Transverse colon (tissue), 4 donors: ENCODE measurements at regions not wholly inside any gene's neighbourhood (a gene's known extent, or its start where the extent isn't known, plus 50 kb on each side); places are given as distances from the start of the nearest gene placed in this dataset.

Source experiments
- DNase-seq: peaks from one replicate; pipeline ENCODE4 v3.0.0-alpha.2; 2019
- H3K27ac ChIP-seq, 4 donors: fragments of 200-600 bp; sonication (generic); 2 replicates each; pipeline ENCODE4 v1.5.1; 2016 to 2018; ENCODE audit warnings: inconsistent platforms in 4 of 4
- H3K27me3 ChIP-seq: fragments of 200-600 bp; sonication (generic); 2 replicates; pipeline ENCODE4 v1.5.1; 2017; ENCODE audit warnings: inconsistent platforms
- H3K36me3 ChIP-seq, 4 donors: fragments of 200-600 bp; sonication (generic); 2 replicates each; pipeline ENCODE4 v1.5.1; 2017 to 2019; ENCODE audit warnings: inconsistent platforms in 4 of 4
- H3K4me1 ChIP-seq, 4 donors: fragments of 200-600 bp; sonication (generic); 2 replicates each; pipeline ENCODE4 v1.5.1; 2017 to 2020; ENCODE audit warnings: inconsistent platforms in 4 of 4
- H3K4me3 ChIP-seq, 4 donors: fragments of 200-600 bp; sonication (generic); 1 replicate in 1 of 4; 2 replicates in 3 of 4; pipeline versions ENCODE4 v1.5.1 to v1.6.1; 2017 to 2019; ENCODE audit warnings: inconsistent platforms in 4 of 4
- H3K9me3 ChIP-seq, 2 donors: fragments of 200-600 bp; sonication (generic); 2 replicates each; pipeline ENCODE4 v1.5.1; 2017 to 2019; ENCODE audit warnings: inconsistent platforms in 2 of 2
- EP300 ChIP-seq: sonication (generic); formaldehyde crosslinking; IDR thresholded peaks from one replicate; pipeline ENCODE4 v1.6.1; 2017; ENCODE audit warnings: antibody characterized with exemption, low read depth
- POLR2A ChIP-seq: fragments of 450-650 bp; IDR thresholded peaks from one replicate; pipeline ENCODE4 v1.6.1; 2016; ENCODE audit warnings: antibody characterized with exemption, mild to moderate bottlenecking, moderate library complexity
- POLR2AphosphoS5 ChIP-seq, 3 donors: sonication (generic); formaldehyde crosslinking; IDR thresholded peaks; one replicate each; pipeline ENCODE4 v1.6.1; 2016; ENCODE audit warnings: antibody characterized with exemption in 3 of 3
- WGBS, 2 donors: methylation state at CpG; one replicate each; pipeline ENCODE4 v1.1.5; 2018; ENCODE audit warnings: low coverage in 1 of 2; 5-methylcytosine and 5-hydroxymethylcytosine counted together
- in situ Hi-C, 4 donors: fragments of 200-750 bp; cut with MboI; loops; one replicate each; pipeline versions ENCODE4 v1.15.0 to v1.15.1; 2017; ENCODE audit warnings: low sequenced_read_pairs in 3 of 4, low pct_ligation_motif_present in 1 of 4, low pct_unique_long_range_greater_than_20kb in 1 of 4
- intact Hi-C: fragments of 100-400 bp; cut with DNase I; formaldehyde crosslinking; loops from one replicate; pipeline ENCODE4 v1.15.1; 2023; ENCODE audit warnings: low total_unique reads
- TF ChIP-seq, protein P1 (sequence below), 5 experiments: fragments of 200-600 bp in 3 of 5; fragments of 450-650 bp in 2 of 5; sonication (generic) in 3 of 5; IDR thresholded peaks; 1 replicate in 2 of 5; 2 replicates in 3 of 5; pipeline ENCODE4 v1.5.1; 2016 to 2017; ENCODE audit warnings: antibody characterized with exemption in 5 of 5, inconsistent platforms in 3 of 5, mild to moderate bottlenecking in 2 of 5, moderate library complexity in 1 of 5

DNA sequence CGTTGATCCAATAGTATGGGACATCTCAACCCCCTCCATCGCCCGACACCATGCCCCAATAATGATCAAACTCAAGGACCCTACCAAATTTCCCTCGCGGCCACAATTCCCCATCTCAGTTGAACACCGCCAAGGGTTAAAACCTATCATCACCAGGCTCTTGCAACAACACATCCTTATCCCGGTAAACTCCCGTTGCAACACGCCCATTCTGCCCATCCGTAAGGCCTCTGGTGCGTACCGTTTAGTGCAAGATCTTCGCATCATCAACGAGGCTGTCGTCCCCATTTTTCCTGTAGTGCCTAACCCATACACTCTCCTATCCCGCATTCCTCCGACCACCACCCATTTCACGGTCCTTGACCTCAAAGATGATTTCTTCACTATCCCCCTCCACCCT lies 960.5 kb downstream of the RPA4 start:
- Histone ChIP-seq H3K4me1 (no peaks in the 10 kb centered on the region), H3K27ac (no peak overlapping the region), H3K4me3 (no peak overlapping the region), H3K27me3 (no peaks in the 10 kb centered on the region), H3K36me3 (no peaks in the 10 kb centered on the region), H3K9me3 (no peaks in the 10 kb centered on the region)
- no peak for DNase-seq
- intact Hi-C loops, result no loop called here
- in situ Hi-C loops, result no loop called here
- TF ChIP-seq, protein P1, sequence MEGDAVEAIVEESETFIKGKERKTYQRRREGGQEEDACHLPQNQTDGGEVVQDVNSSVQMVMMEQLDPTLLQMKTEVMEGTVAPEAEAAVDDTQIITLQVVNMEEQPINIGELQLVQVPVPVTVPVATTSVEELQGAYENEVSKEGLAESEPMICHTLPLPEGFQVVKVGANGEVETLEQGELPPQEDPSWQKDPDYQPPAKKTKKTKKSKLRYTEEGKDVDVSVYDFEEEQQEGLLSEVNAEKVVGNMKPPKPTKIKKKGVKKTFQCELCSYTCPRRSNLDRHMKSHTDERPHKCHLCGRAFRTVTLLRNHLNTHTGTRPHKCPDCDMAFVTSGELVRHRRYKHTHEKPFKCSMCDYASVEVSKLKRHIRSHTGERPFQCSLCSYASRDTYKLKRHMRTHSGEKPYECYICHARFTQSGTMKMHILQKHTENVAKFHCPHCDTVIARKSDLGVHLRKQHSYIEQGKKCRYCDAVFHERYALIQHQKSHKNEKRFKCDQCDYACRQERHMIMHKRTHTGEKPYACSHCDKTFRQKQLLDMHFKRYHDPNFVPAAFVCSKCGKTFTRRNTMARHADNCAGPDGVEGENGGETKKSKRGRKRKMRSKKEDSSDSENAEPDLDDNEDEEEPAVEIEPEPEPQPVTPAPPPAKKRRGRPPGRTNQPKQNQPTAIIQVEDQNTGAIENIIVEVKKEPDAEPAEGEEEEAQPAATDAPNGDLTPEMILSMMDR (IDR thresholded peaks at IDR 0.05), result no peak
- TF ChIP-seq POLR2AphosphoS5 (IDR thresholded peaks at IDR 0.05), result no peak
- no peak for TF ChIP-seq POLR2A
- no peak for TF ChIP-seq EP300
- WGBS, 2 donors, result 96 to 100% methylated on average over 2 to 18 of the region's 18 CpGs

DNA sequence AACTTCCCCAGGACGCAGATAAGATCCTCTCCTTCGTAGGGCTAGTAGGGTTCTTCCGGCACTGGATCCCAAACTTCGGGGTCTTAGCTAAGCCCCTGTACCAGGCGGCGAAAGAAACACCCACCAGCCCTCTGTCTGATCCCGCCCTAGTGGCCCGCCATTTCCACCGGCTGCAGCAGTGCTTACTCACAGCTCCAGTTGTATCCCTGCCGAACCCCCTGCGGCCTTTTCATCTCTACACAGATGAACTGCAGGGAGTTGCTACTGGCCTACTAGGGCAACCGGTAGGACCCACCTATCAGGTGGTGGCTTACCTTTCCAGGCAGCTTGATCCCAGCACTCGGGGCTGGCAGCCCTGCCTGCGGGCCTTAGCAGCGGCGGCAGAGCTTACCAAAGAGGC lies 961.2 kb downstream of the RPA4 start:
- Histone ChIP-seq H3K4me3 (no peak overlapping the region), H3K9me3 (no peaks in the 10 kb centered on the region), H3K27ac (no peak overlapping the region), H3K27me3 (no peaks in the 10 kb centered on the region), H3K4me1 (no peaks in the 10 kb centered on the region), H3K36me3 (no peaks in the 10 kb centered on the region)
- WGBS, 2 donors, result 96% methylated on average over 16 of the region's 16 CpGs; no CpG with 5 or more reads in 1 of the 2 donors
- TF ChIP-seq POLR2A, result no peak
- in situ Hi-C loops, result no loop called here
- no peak for DNase-seq
- intact Hi-C loops, result no loop called here

DNA sequence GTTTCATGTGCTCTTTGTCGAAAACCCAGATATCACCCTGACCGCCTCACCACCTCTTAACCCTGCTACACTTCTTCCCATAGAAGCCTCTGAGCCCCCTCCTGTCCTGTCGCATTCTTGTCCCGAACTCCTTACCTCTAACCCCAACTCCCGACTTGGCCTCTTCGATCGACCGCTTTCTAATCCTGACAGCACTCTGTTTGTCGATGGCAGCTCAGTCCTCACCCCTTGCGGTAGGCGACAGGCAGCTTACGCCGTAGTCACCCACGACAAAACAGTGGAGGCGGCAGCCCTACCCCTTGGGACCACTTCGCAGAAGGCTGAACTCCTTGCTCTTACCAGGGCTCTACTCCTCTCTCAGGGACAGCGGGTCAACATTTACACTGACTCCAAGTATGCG lies 961.7 kb downstream of the RPA4 start:
- H3K27me3 ChIP-seq, result no peaks in the 10 kb centered on the region
- no peaks in the 10 kb centered on the region for H3K4me1 ChIP-seq
- no peak overlapping the region for H3K27ac ChIP-seq
- in situ Hi-C loops (no loop called here), intact Hi-C loops (no loop called here)
- H3K9me3 ChIP-seq, result no peaks in the 10 kb centered on the region
- no peaks in the 10 kb centered on the region for H3K36me3 ChIP-seq
- no peak for DNase-seq
- WGBS, 2 donors, result 96% methylated on average over 18 of the region's 18 CpGs; no CpG with 5 or more reads in 1 of the 2 donors
- TF ChIP-seq EP300 (no peak), POLR2A (no peak), POLR2AphosphoS5 (IDR thresholded peaks at IDR 0.05) (no peak)
- TF ChIP-seq, protein P1 (IDR thresholded peaks at IDR 0.05), result no peak
- no peak overlapping the region for H3K4me3 ChIP-seq

GRCh38 chrX:97846228-97846627 lies 962.5 kb downstream of the RPA4 start:
- intact Hi-C loops (no loop called here), in situ Hi-C loops (no loop called here)
- Histone ChIP-seq H3K27me3 (no peaks in the 10 kb centered on the region), H3K9me3 (no peaks in the 10 kb centered on the region), H3K4me1 (no peaks in the 10 kb centered on the region), H3K4me3 (no peak overlapping the region), H3K27ac (no peak overlapping the region), H3K36me3 (no peaks in the 10 kb centered on the region)
- 97% methylated on average over 12 of the region's 12 CpGs; no CpG with 5 or more reads in 1 of the 2 donors for WGBS, 2 donors
- TF ChIP-seq, protein P1 (IDR thresholded peaks at IDR 0.05), result no peak
- no peak for TF ChIP-seq POLR2A
- no peak for TF ChIP-seq POLR2AphosphoS5 (IDR thresholded peaks at IDR 0.05)
- TF ChIP-seq EP300, result no peak
- DNase-seq, result no peak

- intact Hi-C loops, result no loop called here
- no peak for DNase-seq
- Histone ChIP-seq H3K27me3 (no peaks in the 10 kb centered on the region), H3K4me1 (no peaks in the 10 kb centered on the region), H3K36me3 (no peaks in the 10 kb centered on the region), H3K4me3 (no peak overlapping the region), H3K27ac (no peak overlapping the region), H3K9me3 (no peaks in the 10 kb centered on the region)
- TF ChIP-seq POLR2AphosphoS5 (IDR thresholded peaks at IDR 0.05), result no peak
- TF ChIP-seq POLR2A, result no peak
- in situ Hi-C loops, result no loop called here
- 93% methylated on average over 25 of the region's 25 CpGs; no CpG with 5 or more reads in 1 of the 2 donors for WGBS, 2 donors
These were observed 963.1 kb downstream of the RPA4 start for GRCh38 chrX:97846718-97847237.
